ENCODE measurements at regions not wholly inside any gene's neighbourhood (a gene's known extent, or its start where the extent isn't known, plus 50 kb on each side); places are given as distances from the start of the nearest gene placed in this dataset.
"Not testable (repeated sequence)": the region's sequence is repeated elsewhere in the genome, so short reads cannot be mapped to it uniquely, and the experiment has no call there.

DNA sequence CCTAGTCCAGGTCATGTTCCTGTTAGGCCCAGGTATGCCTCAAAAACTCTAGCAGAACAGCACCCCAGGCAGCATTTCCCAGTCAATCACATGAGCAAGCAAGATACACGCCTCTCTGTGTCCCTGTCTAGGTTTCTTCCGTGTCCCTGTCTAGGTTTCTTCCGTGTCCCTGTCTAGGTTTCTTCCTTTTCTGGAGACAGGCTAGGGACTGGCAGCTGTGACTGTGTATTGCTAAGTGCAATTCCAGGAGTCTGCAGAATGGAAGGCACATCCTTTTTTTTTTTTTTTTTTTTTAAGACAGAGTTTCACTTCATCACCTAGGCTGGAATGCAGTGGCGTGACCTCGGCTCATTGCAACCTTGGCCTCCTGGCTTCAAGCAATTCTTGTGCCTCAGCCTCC lies 77.6 kb downstream of the SETD4 start:
- no peak for DNase-seq (ENCODE audit: low read depth)
- in situ Hi-C loops (cut with HindIII; ENCODE audit: low sequenced_read_pairs): no loop called here
- TF ChIP-seq, protein P1, sequence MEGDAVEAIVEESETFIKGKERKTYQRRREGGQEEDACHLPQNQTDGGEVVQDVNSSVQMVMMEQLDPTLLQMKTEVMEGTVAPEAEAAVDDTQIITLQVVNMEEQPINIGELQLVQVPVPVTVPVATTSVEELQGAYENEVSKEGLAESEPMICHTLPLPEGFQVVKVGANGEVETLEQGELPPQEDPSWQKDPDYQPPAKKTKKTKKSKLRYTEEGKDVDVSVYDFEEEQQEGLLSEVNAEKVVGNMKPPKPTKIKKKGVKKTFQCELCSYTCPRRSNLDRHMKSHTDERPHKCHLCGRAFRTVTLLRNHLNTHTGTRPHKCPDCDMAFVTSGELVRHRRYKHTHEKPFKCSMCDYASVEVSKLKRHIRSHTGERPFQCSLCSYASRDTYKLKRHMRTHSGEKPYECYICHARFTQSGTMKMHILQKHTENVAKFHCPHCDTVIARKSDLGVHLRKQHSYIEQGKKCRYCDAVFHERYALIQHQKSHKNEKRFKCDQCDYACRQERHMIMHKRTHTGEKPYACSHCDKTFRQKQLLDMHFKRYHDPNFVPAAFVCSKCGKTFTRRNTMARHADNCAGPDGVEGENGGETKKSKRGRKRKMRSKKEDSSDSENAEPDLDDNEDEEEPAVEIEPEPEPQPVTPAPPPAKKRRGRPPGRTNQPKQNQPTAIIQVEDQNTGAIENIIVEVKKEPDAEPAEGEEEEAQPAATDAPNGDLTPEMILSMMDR (IDR thresholded peaks at IDR 0.05; ENCODE audit: low read depth, low read length, missing control alignments): no peak
- H3K4me3 ChIP-seq (ENCODE audit: low read depth, low read length): no peak overlapping the region

DNA sequence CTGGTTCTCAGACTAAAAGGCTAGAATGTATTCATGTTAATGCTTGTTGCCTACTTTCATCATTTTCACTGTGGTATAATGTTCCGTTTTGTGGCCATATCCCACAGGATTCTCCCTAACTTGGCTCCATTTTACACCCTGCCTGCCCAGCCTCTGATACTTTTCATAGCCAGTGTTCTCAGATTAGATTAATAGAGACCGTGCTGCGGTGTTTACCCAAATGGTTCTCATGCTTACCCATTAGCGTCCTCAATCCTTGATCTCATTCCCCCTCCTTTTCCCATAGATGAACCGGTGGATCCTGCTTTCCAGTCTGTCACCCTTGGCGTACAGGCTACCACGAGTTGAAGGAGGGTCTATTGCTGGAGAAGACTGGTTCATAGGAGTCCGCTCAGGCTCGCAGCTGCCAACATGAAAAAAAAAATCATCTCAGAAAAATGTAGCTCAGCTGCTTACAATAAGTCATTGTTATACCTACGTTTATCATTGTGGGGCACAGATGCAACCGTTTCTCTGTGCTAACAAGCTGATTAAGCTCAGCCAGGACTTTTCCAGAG lies 78.7 kb downstream of the SETD4 start:
- DNase-seq (ENCODE audit: low read depth): no peak
- no peak overlapping the region for H3K4me3 ChIP-seq (ENCODE audit: low read depth, low read length)
- in situ Hi-C loops (cut with HindIII; ENCODE audit: low sequenced_read_pairs): no loop called here
- TF ChIP-seq, protein P1 (IDR thresholded peaks at IDR 0.05; ENCODE audit: low read depth, low read length, missing control alignments): no peak

DNA sequence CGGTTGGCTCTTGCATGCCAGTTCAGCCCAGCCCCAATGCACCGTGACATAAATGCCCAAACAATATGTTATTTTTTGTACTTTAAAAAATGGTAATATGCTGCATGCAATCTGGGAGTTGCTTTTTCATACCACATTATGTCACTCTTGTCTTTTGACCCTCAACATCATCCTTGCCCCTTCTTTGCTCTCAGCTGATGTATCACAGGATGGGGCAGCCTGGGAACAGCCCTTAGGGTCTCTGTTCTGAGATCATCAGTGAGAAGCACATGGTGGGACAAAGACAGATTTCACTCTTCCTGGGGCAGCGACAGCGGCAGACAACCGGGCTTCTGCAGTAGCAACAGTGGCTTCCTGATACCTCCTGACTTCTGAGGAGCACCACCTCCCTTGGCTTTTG lies 79.5 kb downstream of the SETD4 start:
- no peak for DNase-seq (ENCODE audit: low read depth)
- in situ Hi-C loops (cut with HindIII; ENCODE audit: low sequenced_read_pairs): no loop called here
- no peak overlapping the region for H3K4me3 ChIP-seq (ENCODE audit: low read depth, low read length)
- TF ChIP-seq, protein P1 (IDR thresholded peaks at IDR 0.05; ENCODE audit: low read depth, low read length, missing control alignments): no peak

DNA sequence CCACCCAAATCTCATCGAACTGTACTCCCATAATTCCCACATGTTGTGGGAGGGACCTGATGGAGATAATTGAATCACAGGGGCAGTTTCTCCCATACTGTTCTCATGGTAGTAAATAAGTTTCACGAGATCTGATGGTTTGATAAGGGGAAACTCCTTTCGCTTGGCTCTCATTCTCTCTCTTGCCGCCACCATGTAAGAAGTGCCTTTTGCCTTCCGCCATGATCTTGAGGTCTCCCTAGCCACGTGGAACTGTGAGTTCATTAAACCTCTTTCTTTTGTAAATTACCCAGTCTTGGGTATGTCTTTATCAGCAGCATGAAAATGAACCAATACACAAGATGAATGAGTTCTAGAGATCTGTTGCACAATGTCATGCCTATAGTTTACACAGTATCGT lies 82.5 kb downstream of the SETD4 start:
- DNase-seq (ENCODE audit: low read depth); in situ Hi-C loops (cut with HindIII; ENCODE audit: low sequenced_read_pairs); H3K4me3 ChIP-seq (ENCODE audit: low read depth, low read length): not testable (repeated sequence)

DNA sequence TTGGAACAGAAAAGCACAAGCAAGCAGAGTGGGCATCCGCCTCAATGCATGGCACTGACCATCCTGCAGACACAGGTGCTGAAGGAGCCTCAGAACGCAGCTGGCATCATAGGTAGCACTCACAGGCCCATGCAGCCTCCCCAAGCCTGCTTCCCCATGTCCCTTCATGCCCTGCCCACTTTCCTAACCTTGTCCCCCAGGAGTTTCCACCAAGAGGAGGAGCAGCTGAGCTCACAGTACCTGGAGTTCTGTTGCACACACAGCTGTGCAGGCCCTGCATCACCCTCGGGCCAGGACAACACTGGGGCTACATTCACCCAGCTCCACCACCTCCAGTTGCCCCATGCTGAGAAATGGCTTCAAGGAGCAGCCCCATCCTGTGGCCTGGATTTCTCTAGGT lies 83.4 kb downstream of the SETD4 start:
- no peak for DNase-seq (ENCODE audit: low read depth)
- TF ChIP-seq, protein P1 (IDR thresholded peaks at IDR 0.05; ENCODE audit: low read depth, low read length, missing control alignments): no peak
- in situ Hi-C loops (cut with HindIII; ENCODE audit: low sequenced_read_pairs): no loop called here
- no peak overlapping the region for H3K4me3 ChIP-seq (ENCODE audit: low read depth, low read length)

DNA sequence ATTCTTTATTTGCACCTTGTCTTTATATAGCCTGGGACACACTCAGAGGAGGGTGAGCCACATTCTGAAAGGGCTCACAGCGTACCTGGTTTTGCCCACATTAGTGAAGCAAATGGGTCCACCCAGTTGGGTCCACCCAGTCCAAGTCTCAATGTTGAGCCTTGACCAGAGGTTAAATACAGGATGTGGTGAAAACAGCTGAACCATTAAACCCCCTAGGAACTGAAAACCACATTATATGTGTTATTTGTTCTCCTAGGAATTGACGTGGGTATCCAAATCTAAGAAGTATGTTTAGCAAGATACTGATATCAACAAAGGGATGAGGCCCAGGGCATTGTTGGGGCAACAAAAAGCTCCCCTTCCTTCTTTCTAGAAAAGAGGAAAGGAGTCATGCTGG lies 83.8 kb downstream of the SETD4 start:
- in situ Hi-C loops (cut with HindIII; ENCODE audit: low sequenced_read_pairs): no loop called here
- DNase-seq (ENCODE audit: low read depth): no peak

DNA sequence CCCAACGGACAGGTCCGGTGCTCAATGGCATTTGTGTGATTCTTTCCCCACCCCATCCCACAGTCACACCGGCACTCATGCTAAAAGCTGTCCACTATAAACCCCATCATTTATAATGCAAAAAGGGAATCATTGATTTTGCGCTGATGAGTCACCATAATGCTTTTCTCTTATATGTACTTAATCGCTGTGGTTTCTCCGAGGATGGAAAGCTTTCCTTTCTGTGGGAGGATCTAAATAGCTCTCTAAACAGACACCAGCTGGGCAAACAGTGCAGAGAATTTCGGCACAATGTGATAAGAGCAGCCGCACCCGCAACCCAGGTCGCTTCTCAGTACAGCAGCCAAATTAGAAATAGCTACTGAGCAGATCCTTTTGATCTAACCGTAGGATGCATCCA lies 85.6 kb downstream of the SETD4 start:
- TF ChIP-seq, protein P1 (IDR thresholded peaks at IDR 0.05; ENCODE audit: low read depth, low read length, missing control alignments): no peak
- no peak for DNase-seq (ENCODE audit: low read depth)
- no peak overlapping the region for H3K4me3 ChIP-seq (ENCODE audit: low read depth, low read length)
- in situ Hi-C loops (cut with HindIII; ENCODE audit: low sequenced_read_pairs): no loop called here

More for the DNA sequence above, 83.8 kb downstream of the SETD4 start:
- TF ChIP-seq, protein P1 (IDR thresholded peaks at IDR 0.05; ENCODE audit: low read depth, low read length, missing control alignments): no peak
- H3K4me3 ChIP-seq (ENCODE audit: low read depth, low read length): no peak overlapping the region
